ENCODE measurements at regions not wholly inside any gene's neighbourhood (a gene's known extent, or its start where the extent isn't known, plus 50 kb on each side); places are given as distances from the start of the nearest gene placed in this dataset.
"Not testable (repeated sequence)": the region's sequence is repeated elsewhere in the genome, so short reads cannot be mapped to it uniquely, and the experiment has no call there.

GRCh38 chr7:82501346-82501745, 57.8 kb upstream of the CACNA2D1 start:
- peaks cover 5% of the 10 kb centered on the region for H3K4me1 Mint-ChIP-seq
- H3K9me3 Mint-ChIP-seq, result peaks cover 28% of the 10 kb centered on the region
- H3K4me3 Mint-ChIP-seq, result no peak overlapping the region
- H3K27ac Mint-ChIP-seq, result no peak overlapping the region
- DNase-seq, result no peak
- TF ChIP-seq CTCF (IDR thresholded peaks at IDR 0.05), result no peak
- peaks cover 4% of the 10 kb centered on the region for H3K36me3 Mint-ChIP-seq (ENCODE audit: low read depth)
- H3K27me3 Mint-ChIP-seq (ENCODE audit: low read depth, poor library complexity), result peaks cover 3% of the 10 kb centered on the region

DNA sequence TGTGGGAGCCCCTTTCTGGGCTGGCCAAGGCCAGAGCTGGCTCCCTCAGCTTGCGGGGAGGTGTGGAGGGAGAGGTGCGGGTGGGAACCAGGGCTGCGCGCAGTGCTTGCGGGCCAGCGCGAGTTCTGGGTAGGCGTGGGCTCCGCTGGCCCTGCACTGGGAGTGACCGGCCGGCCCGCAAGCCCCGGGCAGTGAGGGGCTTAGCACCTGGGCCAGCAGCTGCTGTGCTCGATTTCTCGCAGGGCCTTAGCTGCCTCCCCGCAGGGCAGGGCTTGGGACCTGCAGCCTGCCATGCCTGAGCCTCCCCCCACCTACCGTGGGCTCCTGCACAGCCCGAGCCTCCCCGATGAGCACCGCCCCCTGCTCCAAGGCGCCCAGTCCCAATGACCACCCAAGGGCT, 56.0 kb upstream of the CACNA2D1 start:
- not testable (repeated sequence) for H3K27ac Mint-ChIP-seq; H3K27me3 Mint-ChIP-seq (ENCODE audit: low read depth, poor library complexity); DNase-seq; H3K4me3 Mint-ChIP-seq; H3K4me1 Mint-ChIP-seq; H3K36me3 Mint-ChIP-seq (ENCODE audit: low read depth)
- peaks cover 28% of the 10 kb centered on the region for H3K9me3 Mint-ChIP-seq

- H3K27me3 Mint-ChIP-seq (ENCODE audit: low read depth, poor library complexity), result peaks cover 11% of the 10 kb centered on the region
- H3K4me1 Mint-ChIP-seq, result no peaks in the 10 kb centered on the region
- no peak overlapping the region for H3K27ac Mint-ChIP-seq
- H3K9me3 Mint-ChIP-seq, result peaks cover 10% of the 10 kb centered on the region
- H3K36me3 Mint-ChIP-seq (ENCODE audit: low read depth), result no peaks in the 10 kb centered on the region
- no peak for TF ChIP-seq CTCF (IDR thresholded peaks at IDR 0.05)
- DNase-seq, result no peak
- no peak overlapping the region for H3K4me3 Mint-ChIP-seq
Observed at GRCh38 chr7:82494420-82494819, 50.8 kb upstream of the CACNA2D1 start.

Data from nephron progenitor cell (in vitro differentiated cells).